HepG2 (cell line): ENCODE measurements at regions not wholly inside any gene's neighbourhood (a gene's known extent, or its start where the extent isn't known, plus 50 kb on each side); places are given as distances from the start of the nearest gene placed in this dataset.

Experiments
- HNRNPLL ChIP-seq: fragments of 200-400 bp; formaldehyde crosslinking; IDR thresholded peaks from 2 replicates; pipeline ENCODE4 v1.6.1; 2017; ENCODE audit warnings: mild to moderate bottlenecking, low read depth, low read length; ENCODE audit not compliant: poor library complexity, severe bottlenecking
- MEIS1 ChIP-seq: sonication (generic); formaldehyde crosslinking; IDR thresholded peaks from 2 replicates; pipeline ENCODE4 v1.9.0; 2021; ENCODE audit warnings: mild to moderate bottlenecking, missing genetic modification reagents, moderate library complexity, borderline replicate concordance
- NFIC ChIP-seq: IDR thresholded peaks from 2 replicates; pipeline ENCODE4 v1.6.1; 2012; ENCODE audit warnings: mild to moderate bottlenecking, low read length, inconsistent platforms
- SIX1 ChIP-seq: sonication (generic); formaldehyde crosslinking; IDR thresholded peaks from 2 replicates; pipeline ENCODE4 v1.4.0; 2020; ENCODE audit warnings: missing genetic modification reagents, borderline replicate concordance
- YEATS2 ChIP-seq: sonication (generic); formaldehyde crosslinking; IDR thresholded peaks from 2 replicates; pipeline ENCODE4 v1.4.0; 2020; ENCODE audit warnings: missing genetic modification reagents, borderline replicate concordance
- ZNF296 ChIP-seq: sonication (generic); formaldehyde crosslinking; conservative IDR thresholded peaks from 2 replicates; pipeline ENCODE4 v1.5.0; 2020; ENCODE audit warnings: mild to moderate bottlenecking, missing genetic modification reagents
- ZNF362 ChIP-seq: sonication (generic); formaldehyde crosslinking; IDR thresholded peaks from 2 replicates; pipeline ENCODE4 v1.4.0; 2020; ENCODE audit warnings: missing genetic modification reagents, mild to moderate bottlenecking, borderline replicate concordance
- ZNF766 ChIP-seq: sonication (generic); formaldehyde crosslinking; IDR thresholded peaks from 2 replicates; pipeline ENCODE4 v1.5.0; 2020; ENCODE audit warnings: missing genetic modification reagents, borderline replicate concordance
- ZNF879 ChIP-seq: sonication (generic); formaldehyde crosslinking; IDR thresholded peaks from 2 replicates; pipeline ENCODE4 v1.8.1; 2023; ENCODE audit warnings: missing genetic modification reagents
- TF ChIP-seq, protein P1 (sequence below), 2 experiments: fragments of 450-650 bp in 1 of 2; sonication (generic) in 1 of 2; formaldehyde crosslinking in 1 of 2; IDR thresholded peaks; 2 replicates each; pipeline versions ENCODE4 v1.6.1 to v1.8.0; 2016 to 2022; ENCODE audit warnings: antibody characterized with exemption in 1 of 2, mild to moderate bottlenecking in 1 of 2, missing genetic modification reagents in 1 of 2
- TF ChIP-seq, protein P2 (sequence below): IDR thresholded peaks from 2 replicates; pipeline ENCODE4 v1.6.1; 2016; ENCODE audit warnings: missing biosample characterization, missing genetic modification reagents, low read depth

DNA sequence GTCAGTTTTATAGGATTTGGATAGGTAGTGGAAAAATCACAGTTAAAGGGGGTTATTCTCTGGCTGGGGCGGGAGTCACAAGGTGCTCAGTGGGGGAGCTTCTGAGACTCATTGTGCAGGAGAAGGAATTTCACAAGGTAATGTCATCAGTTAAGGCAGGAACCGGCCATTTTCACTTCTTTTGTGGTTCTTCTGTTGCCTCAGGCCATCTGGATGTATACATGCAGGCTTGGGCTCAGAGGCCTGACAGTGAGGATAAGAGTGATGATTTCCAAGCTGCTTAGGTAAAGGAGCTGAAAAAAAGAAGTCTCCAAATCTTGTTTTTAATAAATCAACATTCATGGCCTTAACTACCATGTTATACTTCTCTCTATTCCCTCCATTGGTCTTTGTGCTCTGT lies 622.9 kb upstream of the ID4 start (continued):
- TF ChIP-seq, protein P1, sequence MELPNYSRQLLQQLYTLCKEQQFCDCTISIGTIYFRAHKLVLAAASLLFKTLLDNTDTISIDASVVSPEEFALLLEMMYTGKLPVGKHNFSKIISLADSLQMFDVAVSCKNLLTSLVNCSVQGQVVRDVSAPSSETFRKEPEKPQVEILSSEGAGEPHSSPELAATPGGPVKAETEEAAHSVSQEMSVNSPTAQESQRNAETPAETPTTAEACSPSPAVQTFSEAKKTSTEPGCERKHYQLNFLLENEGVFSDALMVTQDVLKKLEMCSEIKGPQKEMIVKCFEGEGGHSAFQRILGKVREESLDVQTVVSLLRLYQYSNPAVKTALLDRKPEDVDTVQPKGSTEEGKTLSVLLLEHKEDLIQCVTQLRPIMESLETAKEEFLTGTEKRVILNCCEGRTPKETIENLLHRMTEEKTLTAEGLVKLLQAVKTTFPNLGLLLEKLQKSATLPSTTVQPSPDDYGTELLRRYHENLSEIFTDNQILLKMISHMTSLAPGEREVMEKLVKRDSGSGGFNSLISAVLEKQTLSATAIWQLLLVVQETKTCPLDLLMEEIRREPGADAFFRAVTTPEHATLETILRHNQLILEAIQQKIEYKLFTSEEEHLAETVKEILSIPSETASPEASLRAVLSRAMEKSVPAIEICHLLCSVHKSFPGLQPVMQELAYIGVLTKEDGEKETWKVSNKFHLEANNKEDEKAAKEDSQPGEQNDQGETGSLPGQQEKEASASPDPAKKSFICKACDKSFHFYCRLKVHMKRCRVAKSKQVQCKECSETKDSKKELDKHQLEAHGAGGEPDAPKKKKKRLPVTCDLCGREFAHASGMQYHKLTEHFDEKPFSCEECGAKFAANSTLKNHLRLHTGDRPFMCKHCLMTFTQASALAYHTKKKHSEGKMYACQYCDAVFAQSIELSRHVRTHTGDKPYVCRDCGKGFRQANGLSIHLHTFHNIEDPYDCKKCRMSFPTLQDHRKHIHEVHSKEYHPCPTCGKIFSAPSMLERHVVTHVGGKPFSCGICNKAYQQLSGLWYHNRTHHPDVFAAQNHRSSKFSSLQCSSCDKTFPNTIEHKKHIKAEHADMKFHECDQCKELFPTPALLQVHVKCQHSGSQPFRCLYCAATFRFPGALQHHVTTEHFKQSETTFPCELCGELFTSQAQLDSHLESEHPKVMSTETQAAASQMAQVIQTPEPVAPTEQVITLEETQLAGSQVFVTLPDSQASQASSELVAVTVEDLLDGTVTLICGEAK (IDR thresholded peaks at IDR 0.05) = no peak
- TF ChIP-seq, protein P1 (CRISPR knock-in tag; IDR thresholded peaks at IDR 0.05) = no peak
- TF ChIP-seq NFIC = no peak
- TF ChIP-seq HNRNPLL = no peak
- TF ChIP-seq, protein P2, sequence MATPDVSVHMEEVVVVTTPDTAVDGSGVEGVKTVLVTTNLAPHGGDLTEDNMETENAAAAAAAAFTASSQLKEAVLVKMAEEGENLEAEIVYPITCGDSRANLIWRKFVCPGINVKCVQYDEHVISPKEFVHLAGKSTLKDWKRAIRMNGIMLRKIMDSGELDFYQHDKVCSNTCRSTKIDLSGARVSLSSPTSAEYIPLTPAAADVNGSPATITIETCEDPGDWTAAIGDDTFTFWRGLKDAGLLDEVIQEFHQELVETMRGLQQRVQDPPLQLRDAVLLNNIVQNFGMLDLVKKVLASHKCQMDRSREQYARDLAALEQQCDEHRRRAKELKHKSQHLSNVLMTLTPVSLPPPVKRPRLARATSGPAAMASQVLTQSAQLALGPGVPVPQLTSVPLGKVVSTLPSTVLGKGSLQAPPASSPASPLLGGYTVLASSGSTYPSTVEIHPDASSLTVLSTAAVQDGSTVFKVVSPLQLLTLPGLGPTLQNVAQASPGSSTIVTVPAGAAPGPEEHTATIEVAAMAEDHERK (CRISPR knock-in tag) = no peak
- no peak for TF ChIP-seq ZNF879
- no peak for TF ChIP-seq ZNF362 (CRISPR knock-in tag)
- TF ChIP-seq ZNF766 (CRISPR knock-in tag) = no peak
- TF ChIP-seq MEIS1 (CRISPR knock-in tag) = no peak
- no peak for TF ChIP-seq ZNF296 (CRISPR knock-in tag)
- no peak for TF ChIP-seq YEATS2 (CRISPR knock-in tag)
- TF ChIP-seq SIX1 (CRISPR knock-in tag) = no peak
